Mesothelial cell of epicardium (in vitro differentiated cells): ENCODE measurements at regions not wholly inside any gene's neighbourhood (a gene's known extent, or its start where the extent isn't known, plus 50 kb on each side); places are given as distances from the start of the nearest gene placed in this dataset.

ENCODE experiments used
- DNase-seq, 2 experiments: peaks; one replicate each; pipeline ENCODE4 v3.0.0; 2021; ENCODE audit warnings: low spot score in 2 of 2; ENCODE audit not compliant: unreplicated experiment in 2 of 2
- H3K27ac Mint-ChIP-seq: 2 replicates; pipeline ENCODE4 v1.8.0; 2021; ENCODE audit warnings: mixed read lengths
- H3K27me3 Mint-ChIP-seq: 2 replicates; pipeline ENCODE4 v1.8.0; 2021; ENCODE audit warnings: low read depth, mixed read lengths
- H3K36me3 Mint-ChIP-seq: 2 replicates; pipeline ENCODE4 v1.8.0; 2021; ENCODE audit warnings: mixed read lengths
- H3K4me1 Mint-ChIP-seq: 2 replicates; pipeline ENCODE4 v1.8.0; 2021; ENCODE audit warnings: mixed read lengths
- H3K4me3 Mint-ChIP-seq: 2 replicates; pipeline ENCODE4 v1.8.0; 2021; ENCODE audit warnings: mild to moderate bottlenecking, moderate library complexity, mixed read lengths
- H3K9me3 Mint-ChIP-seq: 2 replicates; pipeline ENCODE4 v1.8.0; 2021; ENCODE audit warnings: mixed read lengths
- CTCF ChIP-seq: fragments of 200-600 bp; sonication (generic); IDR thresholded peaks from one replicate; pipeline ENCODE4 v1.5.0; 2021; ENCODE audit warnings: antibody characterized with exemption; ENCODE audit not compliant: unreplicated experiment

DNA sequence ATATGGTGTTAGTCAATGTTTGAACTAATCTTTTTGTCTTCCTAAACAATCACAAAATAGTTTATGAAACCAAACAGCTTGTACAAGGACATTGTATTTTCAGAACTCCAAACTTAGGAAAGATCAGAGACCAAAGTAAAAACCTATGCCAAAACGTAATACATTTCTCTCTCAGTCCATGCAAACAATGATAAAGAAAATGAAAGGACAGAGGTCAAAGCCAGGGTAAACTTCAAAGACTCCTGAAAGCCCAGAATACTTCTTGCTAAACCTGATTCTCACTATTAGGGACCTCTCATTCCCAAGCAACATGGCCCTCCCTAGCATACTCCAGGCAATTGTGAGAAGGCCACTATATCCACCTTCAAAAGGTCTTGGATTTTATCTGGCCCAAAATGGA is 105.1 kb upstream of the GALNT5 start:
- Mint-ChIP-seq H3K27ac (no peak overlapping the region), H3K36me3 (no peaks in the 10 kb centered on the region), H3K4me1 (peaks cover 20% of the 10 kb centered on the region), H3K4me3 (no peak overlapping the region), H3K27me3 (no peaks in the 10 kb centered on the region), H3K9me3 (peaks cover 6% of the 10 kb centered on the region)
- no peak for TF ChIP-seq CTCF
- DNase-seq = no peak

GRCh38 chr2:157155992-157156391 is 101.5 kb upstream of the GALNT5 start:
- Mint-ChIP-seq H3K36me3 (no peaks in the 10 kb centered on the region), H3K9me3 (peaks cover 6% of the 10 kb centered on the region)

DNA sequence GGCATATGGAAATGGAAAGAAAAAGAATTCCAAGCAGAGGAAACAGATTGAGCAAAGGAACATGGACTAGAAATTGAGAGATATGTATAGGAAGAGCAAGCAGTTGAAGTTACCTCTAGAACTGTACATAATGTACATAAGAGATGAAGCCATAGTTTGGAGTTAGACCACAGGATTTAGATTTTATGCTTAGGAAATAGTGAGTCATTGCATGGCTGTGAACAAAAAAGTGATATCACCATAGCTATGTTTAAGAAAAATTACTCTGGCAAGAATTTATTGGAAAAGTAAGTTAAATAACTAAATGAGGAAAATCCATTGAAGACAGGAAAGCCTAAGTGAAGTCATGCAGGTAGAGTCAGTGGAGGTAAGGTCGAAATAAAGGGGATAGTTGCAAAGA is 99.4 kb upstream of the GALNT5 start:
- no peak for DNase-seq
- peaks cover 5% of the 10 kb centered on the region for H3K27me3 Mint-ChIP-seq

More at GRCh38 chr2:157155992-157156391, 101.5 kb upstream of the GALNT5 start:
- no peak for TF ChIP-seq CTCF
- no peak overlapping the region for H3K27ac Mint-ChIP-seq
- no peak for DNase-seq
- no peak overlapping the region for H3K4me3 Mint-ChIP-seq
- H3K27me3 Mint-ChIP-seq = peaks cover 5% of the 10 kb centered on the region
- peaks cover 18% of the 10 kb centered on the region for H3K4me1 Mint-ChIP-seq

DNA sequence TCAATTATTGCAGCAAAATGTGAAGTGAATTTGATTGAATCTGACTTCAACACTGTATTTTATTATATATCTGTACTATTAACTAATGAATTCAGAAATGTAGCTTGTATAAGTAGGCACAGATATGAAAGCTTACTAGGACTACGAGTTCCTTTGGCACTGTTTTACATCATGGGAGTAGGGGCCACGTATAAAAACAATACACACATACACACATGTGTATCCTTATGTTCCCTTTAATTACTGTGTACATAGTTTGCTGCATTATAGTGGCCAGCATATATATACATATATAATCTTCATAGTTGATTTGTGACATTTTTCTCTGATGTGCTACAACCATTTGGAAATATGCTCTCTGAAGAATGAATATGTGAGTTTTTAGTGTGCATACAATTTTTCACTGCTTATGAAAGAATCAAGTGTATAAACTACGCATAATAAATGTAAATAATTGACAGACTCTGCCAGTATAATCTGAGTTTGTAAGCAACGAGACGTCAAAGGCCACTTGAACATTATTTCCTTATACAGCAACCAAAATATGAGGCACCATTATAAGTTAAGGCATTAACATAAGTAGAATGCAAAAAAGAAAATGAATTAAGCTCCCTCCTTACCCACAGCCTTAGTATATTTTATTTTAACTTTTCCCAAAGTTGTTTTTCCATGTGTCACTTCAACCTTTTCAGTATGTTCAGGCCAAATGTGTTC is 98.1 kb upstream of the GALNT5 start:
- DNase-seq = no peak
- no peak for TF ChIP-seq CTCF

More for the DNA sequence above, 99.4 kb upstream of the GALNT5 start:
- no peak overlapping the region for H3K4me3 Mint-ChIP-seq
- H3K27ac Mint-ChIP-seq = no peak overlapping the region
- peaks cover 8% of the 10 kb centered on the region for H3K4me1 Mint-ChIP-seq
- no peak for TF ChIP-seq CTCF
- no peaks in the 10 kb centered on the region for H3K36me3 Mint-ChIP-seq
- H3K9me3 Mint-ChIP-seq = peaks cover 6% of the 10 kb centered on the region

GRCh38 chr2:157160111-157160510 is 97.4 kb upstream of the GALNT5 start:
- DNase-seq = no peak
- peaks cover 6% of the 10 kb centered on the region for H3K9me3 Mint-ChIP-seq
- no peaks in the 10 kb centered on the region for H3K36me3 Mint-ChIP-seq
- no peak for TF ChIP-seq CTCF
- no peak overlapping the region for H3K4me3 Mint-ChIP-seq
- peaks cover 5% of the 10 kb centered on the region for H3K27me3 Mint-ChIP-seq
- no peaks in the 10 kb centered on the region for H3K4me1 Mint-ChIP-seq
- no peak overlapping the region for H3K27ac Mint-ChIP-seq

More for the DNA sequence above, 98.1 kb upstream of the GALNT5 start:
- Mint-ChIP-seq H3K27ac (no peak overlapping the region), H3K27me3 (peaks cover 5% of the 10 kb centered on the region), H3K4me1 (no peaks in the 10 kb centered on the region), H3K9me3 (peaks cover 6% of the 10 kb centered on the region), H3K4me3 (no peak overlapping the region), H3K36me3 (no peaks in the 10 kb centered on the region)

DNA sequence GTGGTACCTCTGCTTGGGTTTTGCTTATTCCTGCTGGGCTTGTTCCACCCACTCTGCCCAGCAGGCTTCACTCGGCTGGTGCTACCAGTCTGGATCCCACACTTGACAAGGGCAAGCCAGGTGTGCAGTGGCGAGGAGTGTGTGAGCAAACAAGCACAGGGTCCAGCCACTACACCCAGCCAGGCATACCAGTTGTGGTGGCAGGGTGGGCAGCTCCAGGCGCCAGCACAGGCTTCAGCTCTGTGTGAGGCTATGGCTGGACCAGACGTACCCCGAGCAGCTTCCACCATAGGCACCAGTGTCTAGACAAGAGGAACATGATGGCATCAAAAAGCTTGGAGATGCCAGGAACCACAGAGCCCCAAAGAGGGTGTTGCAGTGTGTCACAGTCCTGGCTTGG is 93.1 kb upstream of the GALNT5 start:
- DNase-seq = no peak
- Mint-ChIP-seq H3K36me3 (no peaks in the 10 kb centered on the region), H3K27ac (no peak overlapping the region), H3K4me3 (no peak overlapping the region), H3K9me3 (no peaks in the 10 kb centered on the region), H3K27me3 (peaks cover 2% of the 10 kb centered on the region), H3K4me1 (no peaks in the 10 kb centered on the region)
- no peak for TF ChIP-seq CTCF
